ENCODE measurements at regions not wholly inside any gene's neighbourhood (a gene's known extent, or its start where the extent isn't known, plus 50 kb on each side); places are given as distances from the start of the nearest gene placed in this dataset.

GRCh38 chr18:60506190-60506589, 133.6 kb upstream of the MC4R start:
- Histone ChIP-seq H2BK20ac (ENCODE audit: low read depth, low read length) (no peak overlapping the region), H3K4me3 (ENCODE audit: insufficient read depth, low read depth, low read length) (no peak overlapping the region), H4K5ac (ENCODE audit: low read depth, low read length) (no peak overlapping the region), H3K4ac (ENCODE audit: low read depth, low read length) (no peak overlapping the region), H3K9ac (ENCODE audit: low read depth, low read length) (no peak overlapping the region), H3K36me3 (ENCODE audit: control insufficient read depth, insufficient read depth, low read length) (no peaks in the 10 kb centered on the region), H2BK5ac (ENCODE audit: low read depth, low read length, poor library complexity, severe bottlenecking) (no peak overlapping the region), H4K8ac (ENCODE audit: low read depth in 2 of 2, low read length in 2 of 2) (no peak overlapping the region), H2AFZ (replicated peaks; ENCODE audit: low read length, poor library complexity) (no peak overlapping the region), H3K4me1 (ENCODE audit: control insufficient read depth, insufficient read depth, low read length) (no peaks in the 10 kb centered on the region), H4K91ac (ENCODE audit: insufficient read depth, low read depth, low read length) (no peak overlapping the region), H2AK9ac (replicated peaks; ENCODE audit: low read depth, low read length, poor library complexity) (no peak overlapping the region), H3K14ac (replicated peaks; ENCODE audit: low read depth, low read length) (no peak overlapping the region), H2AK5ac (ENCODE audit: low read depth, low read length) (no peak overlapping the region), H2BK120ac (ENCODE audit: low read depth, low read length) (no peak overlapping the region), H3K27ac (ENCODE audit: insufficient read depth, low read length) (no peak overlapping the region), H3K56ac (ENCODE audit: extremely low read depth, insufficient read depth, low read length) (no peak overlapping the region), H4K20me1 (ENCODE audit: insufficient read depth, low read length) (no peaks in the 10 kb centered on the region), H3K79me1 (ENCODE audit: low read depth in 1 of 2, low read length in 2 of 2) (no peaks in the 10 kb centered on the region), H3K23ac (ENCODE audit: low read depth, low read length) (no peak overlapping the region), H3K18ac (ENCODE audit: low read depth, low read length) (no peak overlapping the region), H3K9me1 (ENCODE audit: insufficient read depth, low read length) (no peaks in the 10 kb centered on the region), H2BK15ac (ENCODE audit: low read depth, low read length) (no peak overlapping the region), H3K27me3 (ENCODE audit: control insufficient read depth, insufficient read depth, low read length) (no peaks in the 10 kb centered on the region), H3K4me2 (ENCODE audit: low read depth, low read length) (no peak overlapping the region), H3K9me3 (ENCODE audit: control insufficient read depth, insufficient read depth, low read length) (no peaks in the 10 kb centered on the region)
- TF ChIP-seq, protein P1, sequence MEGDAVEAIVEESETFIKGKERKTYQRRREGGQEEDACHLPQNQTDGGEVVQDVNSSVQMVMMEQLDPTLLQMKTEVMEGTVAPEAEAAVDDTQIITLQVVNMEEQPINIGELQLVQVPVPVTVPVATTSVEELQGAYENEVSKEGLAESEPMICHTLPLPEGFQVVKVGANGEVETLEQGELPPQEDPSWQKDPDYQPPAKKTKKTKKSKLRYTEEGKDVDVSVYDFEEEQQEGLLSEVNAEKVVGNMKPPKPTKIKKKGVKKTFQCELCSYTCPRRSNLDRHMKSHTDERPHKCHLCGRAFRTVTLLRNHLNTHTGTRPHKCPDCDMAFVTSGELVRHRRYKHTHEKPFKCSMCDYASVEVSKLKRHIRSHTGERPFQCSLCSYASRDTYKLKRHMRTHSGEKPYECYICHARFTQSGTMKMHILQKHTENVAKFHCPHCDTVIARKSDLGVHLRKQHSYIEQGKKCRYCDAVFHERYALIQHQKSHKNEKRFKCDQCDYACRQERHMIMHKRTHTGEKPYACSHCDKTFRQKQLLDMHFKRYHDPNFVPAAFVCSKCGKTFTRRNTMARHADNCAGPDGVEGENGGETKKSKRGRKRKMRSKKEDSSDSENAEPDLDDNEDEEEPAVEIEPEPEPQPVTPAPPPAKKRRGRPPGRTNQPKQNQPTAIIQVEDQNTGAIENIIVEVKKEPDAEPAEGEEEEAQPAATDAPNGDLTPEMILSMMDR (conservative IDR thresholded peaks at IDR 0.05; ENCODE audit: low read depth, low read length): no peak
- TF ChIP-seq SMC3 (IDR thresholded peaks at IDR 0.05; ENCODE audit: low read depth, low read length) (no peak), NFE2L2 (IDR thresholded peaks at IDR 0.05; ENCODE audit: low read depth, low read length) (no peak), POLR2A (IDR thresholded peaks at IDR 0.05; ENCODE audit: low read depth, low read length) (no peak), USF2 (IDR thresholded peaks at IDR 0.05; ENCODE audit: low read depth, low read length) (no peak), MAZ (IDR thresholded peaks at IDR 0.05; ENCODE audit: borderline replicate concordance, low read depth, low read length) (no peak)
- ChIA-PET CTCF (no interaction called here), POLR2A (ENCODE audit: unreplicated experiment) (no interaction called here)
- no TSS peak for BruUV-seq (replicated peaks)
- dilution Hi-C loops (cut with HindIII; ENCODE audit: low sequenced_read_pairs, unreplicated experiment) (no loop called here), in situ Hi-C loops (cut with MboI; ENCODE audit: low sequenced_read_pairs) (no loop called here), intact Hi-C loops (cut with micrococcal nuclease) (no loop called here)
- DNase-seq (no peak), ATAC-seq (ENCODE audit: low read depth) (no peak)
- WGBS, 2 experiments (ENCODE audit: extremely low coverage in 2 of 2, insufficient read length in 1 of 2): 100% methylated on average over 1 of the region's 1 CpG; no CpG with 5 or more reads in 1 of the 2 experiments

All from IMR-90 (cell line).